Endodermal cell (in vitro differentiated cells): ENCODE measurements at regions not wholly inside any gene's neighbourhood (a gene's known extent, or its start where the extent isn't known, plus 50 kb on each side); places are given as distances from the start of the nearest gene placed in this dataset.

Experiments used
- DNase-seq: peaks from one replicate; pipeline ENCODE4 v3.0.0-alpha.2; 2017
- H3K27ac ChIP-seq: 2 replicates; pipeline ENCODE4 v1.5.1; 2013; ENCODE audit warnings: mild to moderate bottlenecking, low read depth, low read length, moderate library complexity
- H3K27me3 ChIP-seq: 2 replicates; pipeline ENCODE4 v1.6.1; 2013; ENCODE audit warnings: mild to moderate bottlenecking, low read length, moderate library complexity; ENCODE audit not compliant: insufficient read depth, control insufficient read depth, poor library complexity, severe bottlenecking
- H3K36me3 ChIP-seq: 2 replicates; pipeline ENCODE4 v1.7.0; 2013; ENCODE audit warnings: mild to moderate bottlenecking, low read length, moderate library complexity; ENCODE audit not compliant: control insufficient read depth, insufficient read depth
- H3K4me1 ChIP-seq: one replicate; pipeline ENCODE4 v1.7.0; 2013; ENCODE audit warnings: low read length; ENCODE audit not compliant: control insufficient read depth, insufficient read depth
- H3K4me3 ChIP-seq: 2 replicates; pipeline ENCODE4 v1.5.1; 2013; ENCODE audit warnings: mild to moderate bottlenecking, low read length, moderate library complexity
- H3K9ac ChIP-seq: 2 replicates; pipeline ENCODE4 v1.6.1; 2013; ENCODE audit warnings: mild to moderate bottlenecking, low read length, moderate library complexity; ENCODE audit not compliant: poor library complexity, severe bottlenecking; ENCODE audit errors: extremely low read depth
- H3K9me3 ChIP-seq: 2 replicates; pipeline ENCODE4 v1.6.1; 2013; ENCODE audit warnings: mild to moderate bottlenecking, low read length, moderate library complexity; ENCODE audit not compliant: control insufficient read depth
- H3K27ac Mint-ChIP-seq: 2 replicates; pipeline ENCODE4 v1.8.0; 2020; ENCODE audit warnings: mixed read lengths
- H3K27me3 Mint-ChIP-seq: 2 replicates; pipeline ENCODE4 v1.8.0; 2021; ENCODE audit warnings: mild to moderate bottlenecking, mixed read lengths; ENCODE audit not compliant: insufficient read depth
- H3K36me3 Mint-ChIP-seq: 2 replicates; pipeline ENCODE4 v1.8.0; 2020; ENCODE audit warnings: low read depth, mixed read lengths
- H3K4me1 Mint-ChIP-seq: 2 replicates; pipeline ENCODE4 v1.8.0; 2020; ENCODE audit warnings: mixed read lengths
- H3K4me3 Mint-ChIP-seq: 2 replicates; pipeline ENCODE4 v1.8.0; 2020; ENCODE audit warnings: mild to moderate bottlenecking, moderate library complexity, mixed read lengths
- H3K9me3 Mint-ChIP-seq: 2 replicates; pipeline ENCODE4 v1.8.0; 2020; ENCODE audit warnings: mild to moderate bottlenecking, mixed read lengths
- CTCF ChIP-seq: fragments of 200-600 bp; sonication (generic); conservative IDR thresholded peaks from 2 replicates; pipeline ENCODE4 v1.5.0; 2021; ENCODE audit warnings: antibody characterized with exemption, mild to moderate bottlenecking
- WGBS, 2 experiments: methylation state at CpG; one replicate each; pipeline versions ENCODE4 v1.1.5 to v1.1.7; 2013; ENCODE audit warnings: missing lambda C conversion rate in 2 of 2, mixed read lengths in 1 of 2; ENCODE audit not compliant: insufficient coverage in 1 of 2, insufficient read length in 1 of 2; 5-methylcytosine and 5-hydroxymethylcytosine counted together

GRCh38 chr11:113532697-113533424 lies 57.7 kb upstream of the DRD2 start:
- peaks cover 25% of the 10 kb centered on the region for H3K27me3 Mint-ChIP-seq
- H3K4me3 Mint-ChIP-seq = no peak overlapping the region
- Histone ChIP-seq H3K36me3 (no peaks in the 10 kb centered on the region), H3K9ac (no peak overlapping the region), H3K27ac (no peak overlapping the region), H3K9me3 (no peaks in the 10 kb centered on the region), H3K4me3 (no peak overlapping the region), H3K27me3 (no peaks in the 10 kb centered on the region), H3K4me1 (no peaks in the 10 kb centered on the region)
- H3K4me1 Mint-ChIP-seq = peaks cover 14% of the 10 kb centered on the region
- 9 to 22% methylated on average over 4 to 8 of the region's 9 CpGs for WGBS, 2 experiments
- H3K27ac Mint-ChIP-seq = no peak overlapping the region
- peak; percentile 91 for DNase-seq
- no peaks in the 10 kb centered on the region for H3K9me3 Mint-ChIP-seq
- H3K36me3 Mint-ChIP-seq = no peaks in the 10 kb centered on the region
- TF ChIP-seq CTCF = peak; percentile 97

GRCh38 chr11:113531575-113532451 lies 56.6 kb upstream of the DRD2 start:
- Mint-ChIP-seq H3K4me1 (peaks cover 14% of the 10 kb centered on the region), H3K27me3 (peaks cover 25% of the 10 kb centered on the region), H3K4me3 (no peak overlapping the region), H3K27ac (no peak overlapping the region), H3K36me3 (no peaks in the 10 kb centered on the region), H3K9me3 (no peaks in the 10 kb centered on the region)
- WGBS, 2 experiments = 86 to 89% methylated on average over 4 to 8 of the region's 8 CpGs
- TF ChIP-seq CTCF = no peak
- Histone ChIP-seq H3K27me3 (no peaks in the 10 kb centered on the region), H3K4me3 (no peak overlapping the region), H3K9me3 (no peaks in the 10 kb centered on the region), H3K9ac (no peak overlapping the region), H3K27ac (no peak overlapping the region), H3K36me3 (no peaks in the 10 kb centered on the region), H3K4me1 (no peaks in the 10 kb centered on the region)
- DNase-seq = peak; percentile 56

- 93 to 97% methylated on average over 3 of the region's 3 CpGs for WGBS, 2 experiments
- H3K36me3 ChIP-seq = no peaks in the 10 kb centered on the region
- peak; percentile 10 for DNase-seq
- no peak for TF ChIP-seq CTCF
- Mint-ChIP-seq H3K4me3 (no peak overlapping the region), H3K27me3 (peaks cover 25% of the 10 kb centered on the region), H3K27ac (no peak overlapping the region), H3K9me3 (no peaks in the 10 kb centered on the region), H3K4me1 (peaks cover 14% of the 10 kb centered on the region), H3K36me3 (no peaks in the 10 kb centered on the region)
- H3K27ac ChIP-seq = no peak overlapping the region
- H3K4me1 ChIP-seq = no peaks in the 10 kb centered on the region
- H3K27me3 ChIP-seq = no peaks in the 10 kb centered on the region
- H3K9me3 ChIP-seq = no peaks in the 10 kb centered on the region
- no peak overlapping the region for H3K9ac ChIP-seq
- H3K4me3 ChIP-seq = no peak overlapping the region
Observed at GRCh38 chr11:113531083-113531482, 55.9 kb upstream of the DRD2 start.
